ENCODE measurements at regions not wholly inside any gene's neighbourhood (a gene's known extent, or its start where the extent isn't known, plus 50 kb on each side); places are given as distances from the start of the nearest gene placed in this dataset.

GRCh38 chr20:50312002-50312681 lies 121.5 kb downstream of the CEBPB start:
- no peaks in the 10 kb centered on the region for H3K36me3 ChIP-seq (ENCODE audit: low read length)
- H3F3A ChIP-seq (ENCODE audit: insufficient read depth), result no peaks in the 10 kb centered on the region
- no peaks in the 10 kb centered on the region for H3K79me2 ChIP-seq (ENCODE audit: insufficient read depth, low read length)
- no peak overlapping the region for H3K4me2 ChIP-seq (ENCODE audit: low read depth, low read length, poor library complexity, severe bottlenecking)
- TF ChIP-seq CTCF (IDR thresholded peaks at IDR 0.05; ENCODE audit: insufficient read depth, low read length, poor library complexity, severe bottlenecking) (no peak), EZH2phosphoT487 (conservative IDR thresholded peaks at IDR 0.05; ENCODE audit: low read length) (no peak)
- no peak overlapping the region for H3K4me3 ChIP-seq (ENCODE audit: insufficient read depth, low read length, poor library complexity, severe bottlenecking)
- H3K27me3 ChIP-seq (ENCODE audit: low read length), result no peaks in the 10 kb centered on the region
- H3K9me3 ChIP-seq (ENCODE audit: insufficient read depth, low read length), result no peaks in the 10 kb centered on the region
- no peaks in the 10 kb centered on the region for H3K9me2 ChIP-seq (replicated peaks; ENCODE audit: insufficient read depth, low read length)
- no peak overlapping the region for H2AFZ ChIP-seq (ENCODE audit: low read depth, low read length, severe bottlenecking)
- H3K27ac ChIP-seq (ENCODE audit: low read depth, low read length), result no peak overlapping the region
- no peak overlapping the region for H3K9ac ChIP-seq (ENCODE audit: low read length)
- no peaks in the 10 kb centered on the region for H4K20me1 ChIP-seq (ENCODE audit: low read depth, low read length)

GRCh38 chr20:50312682-50313521 lies 122.3 kb downstream of the CEBPB start:
- H3K9ac ChIP-seq (ENCODE audit: low read length), result no peak overlapping the region
- no peaks in the 10 kb centered on the region for H3K9me3 ChIP-seq (ENCODE audit: insufficient read depth, low read length)
- H3F3A ChIP-seq (ENCODE audit: insufficient read depth), result no peaks in the 10 kb centered on the region
- H4K20me1 ChIP-seq (ENCODE audit: low read depth, low read length), result no peaks in the 10 kb centered on the region
- no peaks in the 10 kb centered on the region for H3K79me2 ChIP-seq (ENCODE audit: insufficient read depth, low read length)
- H3K27me3 ChIP-seq (ENCODE audit: low read length), result no peaks in the 10 kb centered on the region
- H3K4me2 ChIP-seq (ENCODE audit: low read depth, low read length, poor library complexity, severe bottlenecking), result no peak overlapping the region
- H3K4me3 ChIP-seq (ENCODE audit: insufficient read depth, low read length, poor library complexity, severe bottlenecking), result no peak overlapping the region
- H3K9me2 ChIP-seq (replicated peaks; ENCODE audit: insufficient read depth, low read length), result no peaks in the 10 kb centered on the region
- TF ChIP-seq EZH2phosphoT487 (conservative IDR thresholded peaks at IDR 0.05; ENCODE audit: low read length), result no peak
- no peak for TF ChIP-seq CTCF (IDR thresholded peaks at IDR 0.05; ENCODE audit: insufficient read depth, low read length, poor library complexity, severe bottlenecking)
- no peak overlapping the region for H2AFZ ChIP-seq (ENCODE audit: low read depth, low read length, severe bottlenecking)
- no peaks in the 10 kb centered on the region for H3K36me3 ChIP-seq (ENCODE audit: low read length)
- no peak overlapping the region for H3K27ac ChIP-seq (ENCODE audit: low read depth, low read length)

- H3K27ac ChIP-seq (ENCODE audit: low read depth, low read length), result no peak overlapping the region
- no peak overlapping the region for H2AFZ ChIP-seq (ENCODE audit: low read depth, low read length, severe bottlenecking)
- H3K36me3 ChIP-seq (ENCODE audit: low read length), result no peaks in the 10 kb centered on the region
- H3K27me3 ChIP-seq (ENCODE audit: low read length), result no peaks in the 10 kb centered on the region
- no peaks in the 10 kb centered on the region for H3K9me3 ChIP-seq (ENCODE audit: insufficient read depth, low read length)
- H3K4me3 ChIP-seq (ENCODE audit: insufficient read depth, low read length, poor library complexity, severe bottlenecking), result no peak overlapping the region
- no peaks in the 10 kb centered on the region for H3K9me2 ChIP-seq (replicated peaks; ENCODE audit: insufficient read depth, low read length)
- H3K4me2 ChIP-seq (ENCODE audit: low read depth, low read length, poor library complexity, severe bottlenecking), result no peak overlapping the region
- H3K79me2 ChIP-seq (ENCODE audit: insufficient read depth, low read length), result no peaks in the 10 kb centered on the region
- no peaks in the 10 kb centered on the region for H3F3A ChIP-seq (ENCODE audit: insufficient read depth)
- H3K9ac ChIP-seq (ENCODE audit: low read length), result no peak overlapping the region
- no peak for TF ChIP-seq CTCF (IDR thresholded peaks at IDR 0.05; ENCODE audit: insufficient read depth, low read length, poor library complexity, severe bottlenecking)
- TF ChIP-seq EZH2phosphoT487 (conservative IDR thresholded peaks at IDR 0.05; ENCODE audit: low read length), result no peak
- no peaks in the 10 kb centered on the region for H4K20me1 ChIP-seq (ENCODE audit: low read depth, low read length)
Observed at GRCh38 chr20:50313522-50313820, 122.8 kb downstream of the CEBPB start.

All from SU-DHL-6 (cell line).